GM23338 (cell line): ENCODE measurements at regions not wholly inside any gene's neighbourhood (a gene's known extent, or its start where the extent isn't known, plus 50 kb on each side); places are given as distances from the start of the nearest gene placed in this dataset.

Experiments
- ATAC-seq: fragments of 200-7000 bp; cut with Tn5 transposase; 3 replicates; pipeline ENCODE4 v1.9.1; 2020
- DNase-seq: peaks from one replicate; pipeline ENCODE4 v3.0.0-alpha.2; 2015; ENCODE audit warnings: low spot score
- H2AFZ ChIP-seq: fragments of 200-600 bp; sonication (generic); 2 replicates; pipeline ENCODE4 v1.8.0; 2016; ENCODE audit warnings: antibody characterized with exemption, mild to moderate bottlenecking, moderate library complexity
- H3F3A ChIP-seq: fragments of 200-600 bp; sonication (generic); replicated peaks from 2 replicates; pipeline ENCODE4 v1.8.0; 2017; ENCODE audit warnings: antibody characterized with exemption, mixed run types, low read depth
- H3K27ac ChIP-seq: fragments of 200-600 bp; sonication (generic); 2 replicates; pipeline ENCODE4 v1.6.1; 2016; ENCODE audit warnings: low read depth
- H3K27me3 ChIP-seq: fragments of 200-600 bp; sonication (generic); 2 replicates; pipeline ENCODE4 v1.8.0; 2016; ENCODE audit warnings: mild to moderate bottlenecking, mixed run types, moderate library complexity; ENCODE audit not compliant: insufficient read depth
- H3K36me3 ChIP-seq: fragments of 200-600 bp; sonication (generic); 2 replicates; pipeline ENCODE4 v1.8.0; 2016; ENCODE audit warnings: mild to moderate bottlenecking; ENCODE audit not compliant: insufficient read depth
- H3K4me1 ChIP-seq: fragments of 200-600 bp; sonication (generic); 2 replicates; pipeline ENCODE4 v1.8.0; 2016; ENCODE audit warnings: mild to moderate bottlenecking, moderate library complexity; ENCODE audit not compliant: insufficient read depth
- H3K4me2 ChIP-seq: fragments of 200-600 bp; sonication (generic); 2 replicates; pipeline ENCODE4 v1.7.1; 2017; ENCODE audit warnings: mixed run types
- H3K4me3 ChIP-seq: fragments of 200-600 bp; sonication (generic); 2 replicates; pipeline ENCODE4 v1.6.1; 2016; ENCODE audit warnings: mixed run types
- H3K79me2 ChIP-seq: fragments of 200-600 bp; sonication (generic); replicated peaks from 2 replicates; pipeline ENCODE4 v1.8.0; 2017; ENCODE audit warnings: mild to moderate bottlenecking; ENCODE audit not compliant: insufficient read depth
- H3K9me2 ChIP-seq: fragments of 200-600 bp; sonication (generic); 2 replicates; pipeline ENCODE4 v1.8.0; 2017; ENCODE audit not compliant: insufficient read depth
- H4K20me1 ChIP-seq: fragments of 200-600 bp; sonication (generic); replicated peaks from 2 replicates; pipeline ENCODE4 v1.8.0; 2017; ENCODE audit warnings: mild to moderate bottlenecking; ENCODE audit not compliant: insufficient read depth
- H3K27ac Mint-ChIP-seq: 2 replicates; pipeline ENCODE4 v1.8.0; 2020; ENCODE audit warnings: inconsistent platforms, mild to moderate bottlenecking, moderate library complexity, mixed read lengths
- H3K27me3 Mint-ChIP-seq: 3 replicates; pipeline ENCODE4 v1.8.0; 2022; ENCODE audit warnings: low read depth, mild to moderate bottlenecking, moderate library complexity, mixed read lengths, inconsistent platforms; ENCODE audit not compliant: insufficient read depth, poor library complexity
- H3K36me3 Mint-ChIP-seq: 3 replicates; pipeline ENCODE4 v1.8.0; 2021; ENCODE audit warnings: low read depth, mild to moderate bottlenecking, inconsistent platforms, moderate library complexity, mixed read lengths
- H3K4me1 Mint-ChIP-seq: 3 replicates; pipeline ENCODE4 v1.8.0; 2020; ENCODE audit warnings: mild to moderate bottlenecking, inconsistent platforms, mixed read lengths
- H3K4me3 Mint-ChIP-seq: 3 replicates; pipeline ENCODE4 v1.8.0; 2021; ENCODE audit warnings: moderate library complexity, mild to moderate bottlenecking, inconsistent platforms, mixed read lengths
- H3K9me3 Mint-ChIP-seq: 3 replicates; pipeline ENCODE4 v1.8.0; 2020; ENCODE audit warnings: moderate library complexity, mild to moderate bottlenecking, inconsistent platforms, mixed read lengths
- EZH2phosphoT487 ChIP-seq: fragments of 200-600 bp; sonication (generic); IDR thresholded peaks from one replicate; pipeline ENCODE4 v1.8.1; 2018; ENCODE audit warnings: antibody characterized with exemption; ENCODE audit not compliant: unreplicated experiment
- JUNB ChIP-seq: IDR thresholded peaks from one replicate; pipeline ENCODE4 v1.6.1; 2016; ENCODE audit warnings: antibody characterized with exemption; ENCODE audit not compliant: unreplicated experiment
- NANOG ChIP-seq: IDR thresholded peaks from 2 replicates; pipeline ENCODE4 v1.6.1; 2016; ENCODE audit warnings: antibody characterized with exemption, borderline replicate concordance
- POLR2AphosphoS5 ChIP-seq: IDR thresholded peaks from 2 replicates; pipeline ENCODE4 v1.6.1; 2016; ENCODE audit warnings: antibody characterized with exemption, low read depth
- STAT1 ChIP-seq: IDR thresholded peaks from one replicate; pipeline ENCODE4 v1.6.1; 2016; ENCODE audit warnings: antibody characterized with exemption; ENCODE audit not compliant: unreplicated experiment
- ZNF114 ChIP-seq: fragments of 250-450 bp; sonication (Bioruptor Pico); IDR thresholded peaks from 2 replicates; pipeline ENCODE4 v1.5.0; 2020; ENCODE audit warnings: mild to moderate bottlenecking, moderate library complexity
- ZNF331 ChIP-seq: fragments of 250-450 bp; sonication (Bioruptor Pico); IDR thresholded peaks from 2 replicates; pipeline ENCODE4 v1.5.0; 2020; ENCODE audit warnings: low read depth, mild to moderate bottlenecking, moderate library complexity
- TF ChIP-seq, protein P1 (sequence below): fragments of 250-450 bp; sonication (Bioruptor Pico); IDR thresholded peaks from 2 replicates; pipeline ENCODE4 v1.5.0; 2020; ENCODE audit warnings: mild to moderate bottlenecking, moderate library complexity
- TF ChIP-seq, protein P2 (sequence below), 2 experiments: fragments of 200-600 bp in 1 of 2; sonication (generic) in 1 of 2; conservative IDR thresholded peaks; 2 replicates each; pipeline versions ENCODE4 v1.5.1 to v1.6.1; 2016 to 2017; ENCODE audit warnings: antibody characterized with exemption in 2 of 2, low read depth in 2 of 2, mild to moderate bottlenecking in 2 of 2, moderate library complexity in 1 of 2

DNA sequence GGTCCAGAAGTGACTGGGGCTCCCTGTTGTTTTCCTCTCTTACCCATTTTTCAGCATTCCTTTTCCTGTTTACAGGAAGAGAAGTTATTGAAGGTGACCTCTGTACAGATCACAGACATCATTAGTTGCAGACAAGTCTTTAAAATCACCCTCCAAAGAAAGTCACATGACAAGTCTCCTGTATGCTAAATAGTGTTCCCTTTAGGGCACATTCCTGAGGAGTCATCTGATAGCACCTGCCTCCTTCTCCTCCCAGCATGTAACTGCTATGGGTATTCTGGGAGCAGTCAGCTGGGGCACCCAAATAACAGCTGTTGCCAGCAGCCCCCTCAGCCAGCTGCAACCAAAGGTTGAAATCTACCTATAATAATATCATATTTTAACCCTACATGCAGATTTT lies 200.6 kb downstream of the PTGER3 start (continued):
- TF ChIP-seq, protein P1, sequence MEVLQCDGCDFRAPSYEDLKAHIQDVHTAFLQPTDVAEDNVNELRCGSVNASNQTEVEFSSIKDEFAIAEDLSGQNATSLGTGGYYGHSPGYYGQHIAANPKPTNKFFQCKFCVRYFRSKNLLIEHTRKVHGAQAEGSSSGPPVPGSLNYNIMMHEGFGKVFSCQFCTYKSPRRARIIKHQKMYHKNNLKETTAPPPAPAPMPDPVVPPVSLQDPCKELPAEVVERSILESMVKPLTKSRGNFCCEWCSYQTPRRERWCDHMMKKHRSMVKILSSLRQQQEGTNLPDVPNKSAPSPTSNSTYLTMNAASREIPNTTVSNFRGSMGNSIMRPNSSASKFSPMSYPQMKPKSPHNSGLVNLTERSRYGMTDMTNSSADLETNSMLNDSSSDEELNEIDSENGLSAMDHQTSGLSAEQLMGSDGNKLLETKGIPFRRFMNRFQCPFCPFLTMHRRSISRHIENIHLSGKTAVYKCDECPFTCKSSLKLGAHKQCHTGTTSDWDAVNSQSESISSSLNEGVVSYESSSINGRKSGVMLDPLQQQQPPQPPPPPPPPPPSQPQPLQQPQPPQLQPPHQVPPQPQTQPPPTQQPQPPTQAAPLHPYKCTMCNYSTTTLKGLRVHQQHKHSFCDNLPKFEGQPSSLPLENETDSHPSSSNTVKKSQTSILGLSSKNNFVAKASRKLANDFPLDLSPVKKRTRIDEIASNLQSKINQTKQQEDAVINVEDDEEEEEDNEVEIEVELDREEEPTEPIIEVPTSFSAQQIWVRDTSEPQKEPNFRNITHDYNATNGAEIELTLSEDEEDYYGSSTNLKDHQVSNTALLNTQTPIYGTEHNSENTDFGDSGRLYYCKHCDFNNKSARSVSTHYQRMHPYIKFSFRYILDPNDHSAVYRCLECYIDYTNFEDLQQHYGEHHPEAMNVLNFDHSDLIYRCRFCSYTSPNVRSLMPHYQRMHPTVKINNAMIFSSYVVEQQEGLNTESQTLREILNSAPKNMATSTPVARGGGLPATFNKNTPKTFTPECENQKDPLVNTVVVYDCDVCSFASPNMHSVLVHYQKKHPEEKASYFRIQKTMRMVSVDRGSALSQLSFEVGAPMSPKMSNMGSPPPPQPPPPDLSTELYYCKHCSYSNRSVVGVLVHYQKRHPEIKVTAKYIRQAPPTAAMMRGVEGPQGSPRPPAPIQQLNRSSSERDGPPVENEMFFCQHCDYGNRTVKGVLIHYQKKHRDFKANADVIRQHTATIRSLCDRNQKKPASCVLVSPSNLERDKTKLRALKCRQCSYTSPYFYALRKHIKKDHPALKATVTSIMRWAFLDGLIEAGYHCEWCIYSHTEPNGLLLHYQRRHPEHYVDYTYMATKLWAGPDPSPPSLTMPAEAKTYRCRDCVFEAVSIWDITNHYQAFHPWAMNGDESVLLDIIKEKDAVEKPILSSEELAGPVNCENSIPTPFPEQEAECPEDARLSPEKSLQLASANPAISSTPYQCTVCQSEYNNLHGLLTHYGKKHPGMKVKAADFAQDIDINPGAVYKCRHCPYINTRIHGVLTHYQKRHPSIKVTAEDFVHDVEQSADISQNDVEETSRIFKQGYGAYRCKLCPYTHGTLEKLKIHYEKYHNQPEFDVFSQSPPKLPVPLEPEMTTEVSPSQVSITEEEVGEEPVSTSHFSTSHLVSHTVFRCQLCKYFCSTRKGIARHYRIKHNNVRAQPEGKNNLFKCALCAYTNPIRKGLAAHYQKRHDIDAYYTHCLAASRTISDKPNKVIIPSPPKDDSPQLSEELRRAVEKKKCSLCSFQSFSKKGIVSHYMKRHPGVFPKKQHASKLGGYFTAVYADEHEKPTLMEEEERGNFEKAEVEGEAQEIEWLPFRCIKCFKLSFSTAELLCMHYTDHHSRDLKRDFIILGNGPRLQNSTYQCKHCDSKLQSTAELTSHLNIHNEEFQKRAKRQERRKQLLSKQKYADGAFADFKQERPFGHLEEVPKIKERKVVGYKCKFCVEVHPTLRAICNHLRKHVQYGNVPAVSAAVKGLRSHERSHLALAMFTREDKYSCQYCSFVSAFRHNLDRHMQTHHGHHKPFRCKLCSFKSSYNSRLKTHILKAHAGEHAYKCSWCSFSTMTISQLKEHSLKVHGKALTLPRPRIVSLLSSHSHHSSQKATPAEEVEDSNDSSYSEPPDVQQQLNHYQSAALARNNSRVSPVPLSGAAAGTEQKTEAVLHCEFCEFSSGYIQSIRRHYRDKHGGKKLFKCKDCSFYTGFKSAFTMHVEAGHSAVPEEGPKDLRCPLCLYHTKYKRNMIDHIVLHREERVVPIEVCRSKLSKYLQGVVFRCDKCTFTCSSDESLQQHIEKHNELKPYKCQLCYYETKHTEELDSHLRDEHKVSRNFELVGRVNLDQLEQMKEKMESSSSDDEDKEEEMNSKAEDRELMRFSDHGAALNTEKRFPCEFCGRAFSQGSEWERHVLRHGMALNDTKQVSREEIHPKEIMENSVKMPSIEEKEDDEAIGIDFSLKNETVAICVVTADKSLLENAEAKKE, result no peak
- TF ChIP-seq ZNF114 (no peak), POLR2AphosphoS5 (no peak), JUNB (no peak), ZNF331 (CRISPR knock-in tag) (no peak)

DNA sequence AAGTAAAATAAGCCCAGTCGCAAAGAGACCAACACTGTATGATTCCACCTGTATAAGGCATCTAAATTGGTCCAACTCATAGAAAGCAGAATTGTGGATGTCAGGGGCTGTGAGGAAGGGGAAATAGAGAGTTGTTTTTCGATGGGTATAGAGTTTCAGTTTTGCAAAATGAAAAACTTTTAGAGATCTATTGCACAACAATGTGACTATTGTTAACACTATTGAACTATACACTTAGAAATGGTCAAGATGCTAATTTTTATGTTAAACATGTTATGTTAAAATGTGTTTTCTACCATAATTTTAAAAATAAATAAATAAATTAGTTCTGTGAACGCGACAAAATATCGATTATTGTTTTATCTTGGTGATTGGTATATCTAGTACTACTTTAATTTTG lies 192.4 kb downstream of the PTGER3 start:
- H3K4me1 Mint-ChIP-seq, result peaks cover 5% of the 10 kb centered on the region; the same call in 2 of the 3 replicates
- H3K4me3 Mint-ChIP-seq, result no peak overlapping the region
- ATAC-seq (no peak), DNase-seq (no peak)
- no peaks in the 10 kb centered on the region; the same call in 2 of the 3 replicates for H3K36me3 Mint-ChIP-seq
- Histone ChIP-seq H3K27me3 (no peaks in the 10 kb centered on the region), H4K20me1 (no peaks in the 10 kb centered on the region), H3F3A (no peaks in the 10 kb centered on the region), H3K4me1 (peaks cover 6% of the 10 kb centered on the region; the same call in 1 of the 2 replicates), H3K4me3 (no peak overlapping the region), H2AFZ (no peak overlapping the region), H3K79me2 (no peaks in the 10 kb centered on the region), H3K36me3 (no peaks in the 10 kb centered on the region), H3K9me2 (no peaks in the 10 kb centered on the region), H3K27ac (no peak overlapping the region), H3K4me2 (no peak overlapping the region)
- H3K9me3 Mint-ChIP-seq, result peaks cover 2% of the 10 kb centered on the region; the same call in 1 of the 3 replicates
- H3K27me3 Mint-ChIP-seq, result no peaks in the 10 kb centered on the region
- H3K27ac Mint-ChIP-seq, result no peak overlapping the region
- TF ChIP-seq, protein P1, result no peak
- TF ChIP-seq NANOG (no peak), ZNF114 (no peak), STAT1 (no peak), EZH2phosphoT487 (no peak)
- TF ChIP-seq, protein P2, sequence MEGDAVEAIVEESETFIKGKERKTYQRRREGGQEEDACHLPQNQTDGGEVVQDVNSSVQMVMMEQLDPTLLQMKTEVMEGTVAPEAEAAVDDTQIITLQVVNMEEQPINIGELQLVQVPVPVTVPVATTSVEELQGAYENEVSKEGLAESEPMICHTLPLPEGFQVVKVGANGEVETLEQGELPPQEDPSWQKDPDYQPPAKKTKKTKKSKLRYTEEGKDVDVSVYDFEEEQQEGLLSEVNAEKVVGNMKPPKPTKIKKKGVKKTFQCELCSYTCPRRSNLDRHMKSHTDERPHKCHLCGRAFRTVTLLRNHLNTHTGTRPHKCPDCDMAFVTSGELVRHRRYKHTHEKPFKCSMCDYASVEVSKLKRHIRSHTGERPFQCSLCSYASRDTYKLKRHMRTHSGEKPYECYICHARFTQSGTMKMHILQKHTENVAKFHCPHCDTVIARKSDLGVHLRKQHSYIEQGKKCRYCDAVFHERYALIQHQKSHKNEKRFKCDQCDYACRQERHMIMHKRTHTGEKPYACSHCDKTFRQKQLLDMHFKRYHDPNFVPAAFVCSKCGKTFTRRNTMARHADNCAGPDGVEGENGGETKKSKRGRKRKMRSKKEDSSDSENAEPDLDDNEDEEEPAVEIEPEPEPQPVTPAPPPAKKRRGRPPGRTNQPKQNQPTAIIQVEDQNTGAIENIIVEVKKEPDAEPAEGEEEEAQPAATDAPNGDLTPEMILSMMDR (conservative IDR thresholded peaks at IDR 0.05; ENCODE audit: low read depth in 2 of 2), result no peak
